ENCODE measurements at regions not wholly inside any gene's neighbourhood (a gene's known extent, or its start where the extent isn't known, plus 50 kb on each side); places are given as distances from the start of the nearest gene placed in this dataset.
"Not testable (repeated sequence)": the region's sequence is repeated elsewhere in the genome, so short reads cannot be mapped to it uniquely, and the experiment has no call there.

DNA sequence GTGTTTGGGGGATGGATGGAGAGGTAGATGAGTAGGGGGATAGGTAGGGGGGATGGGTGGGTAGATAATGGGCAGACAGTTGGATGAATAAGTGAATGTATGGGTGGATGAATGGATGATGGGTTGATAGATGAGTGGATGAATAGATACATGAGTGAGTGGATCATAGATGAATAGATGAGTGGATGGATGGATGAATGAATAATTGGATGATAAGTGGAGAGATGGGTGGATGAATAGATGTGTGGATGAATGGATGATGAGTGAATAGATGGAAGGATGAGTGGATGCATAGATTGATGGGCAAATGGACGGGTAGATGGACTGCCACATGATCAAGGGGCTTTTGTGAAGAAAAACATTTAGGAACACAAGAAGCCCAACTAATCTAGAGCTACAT is 133.3 kb upstream of the F3 start:
- DNase-seq (ENCODE audit: low read depth) = no peak

DNA sequence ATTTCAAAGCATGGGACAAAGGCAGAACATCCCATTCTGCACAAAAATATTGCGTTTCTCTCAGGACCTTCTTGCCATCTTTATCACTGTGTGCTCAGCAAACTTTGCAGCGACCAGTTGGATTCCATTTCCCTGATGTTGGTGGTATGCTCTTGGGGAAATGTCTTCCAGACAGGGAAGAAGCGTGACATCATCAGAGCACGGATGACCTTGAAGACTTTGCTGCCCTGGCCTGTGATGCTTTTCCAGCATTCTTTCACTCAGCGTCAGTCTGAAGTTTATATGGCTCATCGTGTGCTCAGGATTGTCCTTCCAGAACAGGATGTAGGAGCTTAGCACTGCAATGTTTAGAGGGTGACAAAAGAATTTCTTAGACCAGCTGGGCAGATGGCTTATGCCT is 131.4 kb upstream of the F3 start:
- DNase-seq (ENCODE audit: low read depth) = no peak

DNA sequence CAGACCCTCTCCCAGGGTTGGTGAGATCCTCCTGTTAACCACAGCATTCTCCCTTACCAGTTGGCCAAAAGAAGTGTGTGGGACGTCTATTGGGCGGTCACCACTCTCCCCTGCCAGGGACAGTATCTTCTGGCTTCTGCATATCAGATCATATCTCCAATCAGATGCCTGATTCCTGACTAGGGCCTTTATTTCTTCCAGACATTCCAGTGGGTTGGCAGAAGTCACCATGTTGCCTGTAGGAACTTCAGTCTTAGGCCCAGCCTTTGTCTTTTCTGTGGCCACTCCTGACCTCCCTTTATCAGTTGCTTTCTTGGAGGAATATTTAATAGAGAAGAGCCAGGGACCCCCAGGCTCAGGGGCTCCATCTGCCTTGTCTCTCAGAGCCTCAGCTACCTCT is 130.4 kb upstream of the F3 start:
- no peak for DNase-seq (ENCODE audit: low read depth)

DNA sequence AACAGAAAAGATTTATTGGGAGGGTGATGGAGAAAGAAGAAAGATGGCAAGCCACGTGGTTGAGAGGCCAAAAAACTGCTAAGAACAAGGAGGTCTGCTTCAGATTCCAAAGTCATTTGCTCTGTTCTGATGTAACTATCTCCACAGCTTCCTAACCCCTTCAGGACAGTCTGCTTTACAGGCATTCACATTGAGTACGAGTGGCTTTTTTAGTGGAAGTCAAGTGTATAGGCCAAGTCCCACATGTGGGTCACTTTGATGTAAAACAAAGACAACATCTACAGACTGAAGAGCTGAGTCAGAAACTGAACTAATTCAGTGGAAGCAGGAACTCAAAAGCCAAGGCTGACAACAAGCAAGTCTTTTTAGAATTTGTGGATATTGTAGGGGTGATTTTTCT is 128.7 kb upstream of the F3 start:
- DNase-seq (ENCODE audit: low read depth) = no peak

DNA sequence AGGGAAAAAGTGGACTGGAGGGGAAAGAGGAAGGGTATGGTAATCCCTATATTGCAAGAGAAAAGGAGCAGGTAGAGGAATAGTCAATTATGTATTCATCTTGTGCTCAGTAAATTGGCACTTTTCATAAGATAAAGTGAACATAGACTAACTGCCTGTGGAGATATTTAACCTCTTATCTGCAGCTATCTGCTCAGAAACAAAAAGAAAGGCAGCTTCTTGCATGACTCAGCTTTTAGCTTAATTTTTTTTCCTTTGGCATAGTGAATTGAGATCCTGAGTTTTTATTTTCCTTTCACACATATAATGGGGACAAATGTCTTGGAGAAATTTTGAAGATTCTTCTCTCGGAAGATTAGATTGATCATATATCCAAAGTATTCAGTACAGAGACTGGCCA is 127.6 kb upstream of the F3 start:
- DNase-seq (ENCODE audit: low read depth) = no peak

DNA sequence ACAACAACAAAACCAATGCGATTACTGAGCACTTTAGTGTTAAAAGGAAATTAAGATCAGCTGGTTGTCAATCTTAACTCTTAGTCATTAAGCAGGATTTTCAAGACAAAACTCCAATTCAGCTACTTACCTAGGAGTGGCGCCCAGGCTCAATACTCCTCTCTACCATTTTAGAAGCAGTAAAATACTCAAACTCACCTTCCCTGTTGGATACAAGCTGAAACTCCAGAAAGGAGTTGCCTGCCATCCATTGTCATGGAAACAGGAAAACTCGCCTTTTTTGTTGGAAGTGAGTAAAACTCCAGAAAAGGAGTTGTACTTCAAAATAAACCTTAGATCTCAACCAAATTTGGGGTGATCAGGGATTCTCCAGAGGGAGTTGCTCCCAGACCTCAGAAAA is 127.0 kb upstream of the F3 start:
- DNase-seq (ENCODE audit: low read depth) = no peak

DNA sequence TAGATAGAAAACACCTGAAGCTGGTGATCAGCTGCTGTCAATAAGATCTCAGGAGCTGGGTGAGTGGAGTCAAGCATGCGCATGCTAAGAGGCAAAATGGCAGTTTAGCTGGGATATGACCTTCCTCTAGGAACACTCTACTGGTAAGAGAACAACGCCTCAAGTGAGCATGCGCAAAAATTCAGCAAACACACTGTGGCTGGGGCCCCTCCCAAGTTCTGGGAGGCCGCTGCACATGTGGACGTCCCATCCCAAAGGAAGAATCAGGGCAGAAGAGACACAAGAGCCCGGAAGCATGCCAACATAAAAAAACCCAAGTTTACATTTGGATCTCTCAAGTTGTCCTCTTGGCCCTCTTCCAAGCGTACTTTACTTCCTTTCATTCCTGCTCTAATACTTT is 126.3 kb upstream of the F3 start:
- DNase-seq (ENCODE audit: low read depth) = no peak

DNA sequence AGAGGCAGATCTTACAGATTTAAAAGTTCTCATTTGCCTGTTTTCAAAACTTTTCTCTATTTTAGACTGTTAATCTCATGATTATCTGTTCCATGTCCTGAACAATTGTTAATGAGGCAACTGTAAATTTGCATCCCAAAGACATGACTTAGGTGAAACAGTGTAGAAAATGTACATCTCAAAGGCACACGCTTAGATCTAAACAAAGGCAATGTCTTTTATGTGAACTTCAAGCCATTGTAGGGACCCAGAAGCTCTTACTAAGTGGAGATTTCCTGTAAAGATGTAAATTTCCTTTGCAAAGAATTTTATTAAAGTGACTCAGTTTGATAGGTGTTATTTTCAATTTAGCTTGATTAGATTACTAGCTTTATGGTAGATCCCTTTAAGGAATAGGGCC is 125.2 kb upstream of the F3 start:
- DNase-seq (ENCODE audit: low read depth) = no peak

DNA sequence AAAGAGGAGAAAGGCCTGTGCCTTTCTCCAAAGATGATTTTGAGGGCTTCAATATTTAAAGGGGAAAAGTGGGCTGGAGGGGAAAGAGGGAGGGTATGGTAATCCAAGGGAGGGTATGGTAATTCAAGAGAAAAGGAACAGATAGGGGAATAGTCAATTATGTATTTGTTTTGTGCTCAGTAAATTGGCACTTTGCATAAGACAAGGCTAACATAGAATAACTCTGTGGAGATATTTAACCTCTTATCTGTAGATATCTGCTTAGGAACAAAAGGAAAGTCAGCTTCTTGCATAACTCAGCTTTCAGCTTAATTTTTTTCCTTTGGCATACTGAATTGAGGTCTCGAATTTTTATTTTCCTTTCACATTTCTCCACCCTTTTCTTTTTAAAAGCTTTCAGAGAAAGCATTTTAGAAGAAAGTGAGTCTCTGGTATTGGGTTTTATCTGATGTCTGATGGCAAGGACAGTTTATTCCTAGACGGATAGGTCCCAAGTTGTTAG is 119.9 kb upstream of the F3 start:
- DNase-seq (ENCODE audit: low read depth) = no peak

DNA sequence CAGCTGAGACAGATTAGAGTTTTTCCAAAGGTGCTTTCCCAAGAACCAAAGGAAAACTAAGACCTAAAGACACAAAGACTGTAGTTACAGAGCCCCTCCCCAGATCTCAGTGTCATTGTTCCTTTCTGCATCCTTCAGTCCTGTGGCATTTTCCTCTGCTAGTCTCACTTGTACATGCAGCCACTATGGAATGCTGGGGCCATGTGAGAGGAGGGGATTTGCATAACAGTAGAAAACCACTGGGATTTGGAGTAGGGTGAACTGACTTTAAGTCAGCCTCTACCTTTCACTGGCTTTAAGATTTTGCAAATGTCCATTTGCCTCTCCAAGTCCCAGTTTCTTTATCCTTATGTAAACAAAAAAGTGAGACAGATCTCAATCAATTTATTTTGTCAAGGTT is 119.4 kb upstream of the F3 start:
- no peak for DNase-seq (ENCODE audit: low read depth)

DNA sequence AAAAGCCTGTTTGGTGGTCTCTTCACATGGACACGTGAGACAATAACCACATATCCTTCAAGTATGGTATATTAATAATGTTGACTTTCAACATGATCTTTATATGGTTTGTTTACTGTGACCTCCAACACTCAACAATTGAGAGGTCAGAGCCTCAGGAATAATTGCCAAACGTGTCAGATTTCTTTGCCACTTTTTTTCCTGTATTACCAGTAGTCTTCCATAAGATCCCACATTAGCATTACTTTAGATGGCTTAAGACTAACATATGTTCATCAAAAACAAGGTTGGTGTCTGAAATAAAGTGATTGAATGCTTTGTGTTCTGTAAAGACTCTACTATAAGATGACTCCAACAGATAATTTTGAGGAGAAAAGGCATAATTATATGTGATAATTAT is 118.7 kb upstream of the F3 start:
- DNase-seq (ENCODE audit: low read depth) = no peak

DNA sequence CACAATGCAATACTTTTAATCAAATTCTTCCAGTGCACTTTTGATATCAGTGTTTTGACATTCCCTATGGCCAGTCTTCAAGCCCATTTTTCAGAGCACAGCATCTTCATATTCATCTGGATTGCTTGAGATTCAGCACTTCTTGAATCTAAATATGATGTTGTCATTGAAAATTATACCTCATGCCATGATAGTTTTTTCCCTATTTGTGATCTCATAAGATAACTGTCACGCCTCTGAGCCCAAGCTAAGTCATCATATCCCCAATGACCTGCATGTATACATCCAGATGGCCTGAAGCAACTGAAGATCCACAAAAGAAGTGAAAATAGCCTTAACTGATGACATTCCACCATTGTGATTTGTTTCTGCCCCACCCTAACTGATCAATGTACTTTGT is 117.6 kb upstream of the F3 start:
- not testable (repeated sequence) for DNase-seq (ENCODE audit: low read depth)

DNA sequence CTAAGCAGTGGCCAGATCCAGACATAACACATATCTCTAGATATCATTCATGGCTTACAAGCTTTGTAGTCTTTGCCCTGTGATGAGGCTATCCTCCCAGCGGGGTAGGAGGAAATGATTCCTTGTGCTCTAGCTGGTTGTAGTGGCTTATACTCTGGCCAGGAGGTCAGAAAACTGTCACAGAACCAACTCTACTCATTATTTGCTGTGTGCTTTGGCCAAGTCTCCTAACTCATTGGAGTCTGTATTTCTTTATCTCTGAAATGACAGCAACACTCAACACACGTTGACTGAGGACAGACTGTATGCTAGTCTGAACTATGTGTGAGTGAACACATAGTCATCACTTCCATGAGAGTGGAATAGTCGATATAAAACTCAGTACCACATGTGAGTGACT is 116.7 kb upstream of the F3 start:
- no peak for DNase-seq (ENCODE audit: low read depth)

DNA sequence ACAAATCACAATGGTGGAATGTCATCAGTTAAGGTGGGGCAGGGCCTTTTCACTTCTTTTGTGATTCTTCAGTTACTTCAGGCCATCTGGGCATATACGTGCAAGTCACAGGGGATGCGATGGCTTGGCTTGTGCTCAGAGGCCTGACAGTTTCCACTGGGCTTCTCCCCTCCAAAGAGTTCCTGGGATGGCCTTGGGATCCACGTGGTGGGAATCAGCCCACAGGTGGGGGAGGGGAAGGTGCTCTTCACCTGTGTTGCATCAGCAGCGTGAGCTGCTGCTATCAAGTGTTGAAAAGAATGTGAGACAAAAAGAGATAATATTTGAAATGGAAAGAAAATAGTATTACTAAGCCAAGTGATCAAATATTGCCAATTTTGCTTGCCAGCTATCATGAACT is 116.2 kb upstream of the F3 start:
- DNase-seq (ENCODE audit: low read depth) = not testable (repeated sequence)

DNA sequence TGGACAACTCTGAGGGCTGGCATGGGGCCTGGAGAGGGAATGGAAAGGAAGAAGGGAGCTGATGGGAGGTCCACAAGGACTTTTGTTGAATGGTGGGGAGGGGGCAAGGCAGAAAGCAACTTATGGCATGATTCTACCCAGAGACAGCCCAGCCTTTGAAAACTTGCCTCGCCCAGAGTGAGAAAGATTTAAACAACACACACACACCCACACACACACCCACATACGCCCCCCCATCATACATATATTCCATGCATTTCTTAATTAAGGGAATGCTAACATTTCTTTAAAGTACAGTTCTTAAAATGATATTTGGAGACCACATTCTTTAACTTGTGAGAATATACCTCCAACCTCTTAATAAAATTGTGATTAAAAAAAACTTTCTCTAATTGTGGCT is 115.4 kb upstream of the F3 start:
- DNase-seq (ENCODE audit: low read depth) = no peak

DNA sequence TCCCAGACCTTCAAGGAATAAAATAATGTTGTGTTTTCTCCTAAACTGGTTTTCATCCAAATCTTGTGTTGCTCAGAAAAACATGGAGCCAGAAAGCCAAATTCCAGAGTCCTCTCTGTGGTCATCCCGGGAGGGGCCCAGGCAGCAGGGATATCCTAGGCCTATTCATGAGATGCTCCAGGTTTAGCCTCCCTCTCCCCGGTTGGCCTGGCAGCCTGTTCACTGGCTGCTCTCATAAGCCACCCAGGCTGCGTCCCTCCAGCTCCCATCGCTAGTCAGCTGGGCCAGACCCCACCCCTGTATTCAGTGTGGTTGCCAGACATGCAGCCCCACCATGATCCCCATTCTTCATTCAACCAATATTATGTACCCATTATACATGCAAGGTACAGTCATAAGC is 113.4 kb upstream of the F3 start:
- no peak for DNase-seq (ENCODE audit: low read depth)

DNA sequence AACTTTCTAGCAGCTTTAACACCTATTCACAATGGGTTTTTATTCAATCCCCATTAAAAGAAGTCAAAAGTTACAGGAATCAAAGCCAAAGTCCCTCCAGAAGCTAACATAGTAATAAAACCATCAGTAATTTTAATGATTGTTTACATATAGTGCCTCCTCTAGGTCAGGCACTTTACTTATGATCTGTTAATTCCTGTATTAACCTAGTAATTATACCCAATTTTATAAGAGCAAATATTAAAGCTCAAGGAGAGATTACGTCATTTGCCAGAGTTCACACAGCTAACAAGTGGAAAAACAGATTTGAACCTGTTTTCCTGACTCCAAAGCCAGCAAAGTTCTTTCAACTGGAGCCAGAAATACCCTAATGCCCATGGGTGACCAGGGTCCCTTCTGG is 112.9 kb upstream of the F3 start:
- no peak for DNase-seq (ENCODE audit: low read depth)

DNA sequence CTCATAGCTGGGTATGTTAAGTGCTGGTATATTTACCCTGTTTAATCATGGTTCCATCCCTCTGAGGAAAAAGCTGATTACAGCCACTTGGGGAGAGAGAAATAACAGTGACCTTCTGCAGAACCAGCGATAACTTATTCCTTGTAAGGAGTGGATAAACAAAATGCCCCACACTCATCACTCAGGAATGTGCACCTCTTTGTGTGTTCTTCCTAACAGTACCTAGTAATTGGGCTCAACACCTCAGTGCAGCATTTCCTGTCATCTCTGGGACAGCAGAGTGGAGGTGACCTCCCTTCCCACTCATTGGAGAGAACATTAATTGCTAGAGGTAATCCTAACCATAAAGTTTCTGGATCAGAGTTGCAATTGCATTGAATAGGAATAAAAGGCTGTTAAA is 112.5 kb upstream of the F3 start:
- DNase-seq (ENCODE audit: low read depth) = no peak

DNA sequence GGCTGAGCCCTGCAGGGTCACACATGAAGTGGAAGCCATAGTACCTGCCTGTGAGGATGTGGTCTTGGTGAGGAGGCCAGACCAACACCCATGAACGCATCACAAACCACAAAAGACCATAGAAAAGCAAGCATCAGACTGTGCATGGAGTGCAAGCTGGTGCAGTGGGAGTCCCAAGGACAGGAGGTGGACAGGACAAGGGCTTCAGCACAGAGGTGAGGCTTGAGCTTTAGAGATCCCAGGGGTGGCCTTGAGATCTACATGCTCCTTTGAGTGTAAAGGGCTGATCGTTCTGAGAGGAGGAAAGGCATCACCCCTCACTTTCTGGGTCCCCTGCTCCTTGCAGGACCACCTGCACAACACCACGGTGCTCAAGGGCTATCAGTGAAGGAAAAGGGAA is 111.9 kb upstream of the F3 start:
- DNase-seq (ENCODE audit: low read depth) = no peak

DNA sequence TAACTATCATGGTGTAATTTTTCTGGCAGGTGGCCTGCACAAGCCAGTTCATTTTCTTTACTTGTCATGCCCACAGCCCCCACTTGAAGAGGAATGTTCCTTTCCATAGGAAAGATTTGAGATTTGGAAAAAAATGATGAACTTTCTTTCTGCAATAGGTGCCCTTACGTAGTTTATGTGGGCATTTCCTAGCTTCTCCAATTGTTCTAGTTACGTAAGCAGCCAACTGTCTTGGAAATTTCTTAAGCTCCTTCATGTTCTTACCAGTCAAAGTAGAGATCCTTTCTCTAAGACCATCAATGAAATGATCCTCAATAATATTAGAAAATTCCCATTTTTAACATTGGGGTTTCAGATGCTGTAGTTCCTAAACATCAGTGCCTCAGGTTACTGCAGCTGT is 109.5 kb upstream of the F3 start:
- DNase-seq (ENCODE audit: low read depth) = no peak

DNA sequence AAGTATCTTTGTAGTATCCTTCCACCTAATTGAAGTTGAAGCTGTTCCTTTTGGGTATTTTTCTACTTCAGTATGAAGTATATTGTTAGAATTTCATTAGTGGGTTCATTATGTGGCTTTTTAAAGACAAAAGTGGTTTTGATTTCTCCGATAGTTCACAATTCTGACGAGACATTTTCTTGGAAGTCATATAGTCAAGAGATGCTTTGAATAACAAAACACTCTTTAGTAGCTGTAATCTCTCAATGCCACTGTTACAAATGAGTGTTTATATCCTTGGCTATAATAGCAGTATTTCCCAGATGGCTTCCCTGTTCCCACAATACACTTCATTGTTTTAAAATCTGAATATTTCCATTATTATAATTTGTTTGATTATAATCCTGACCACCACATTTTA is 108.7 kb upstream of the F3 start:
- no peak for DNase-seq (ENCODE audit: low read depth)

DNA sequence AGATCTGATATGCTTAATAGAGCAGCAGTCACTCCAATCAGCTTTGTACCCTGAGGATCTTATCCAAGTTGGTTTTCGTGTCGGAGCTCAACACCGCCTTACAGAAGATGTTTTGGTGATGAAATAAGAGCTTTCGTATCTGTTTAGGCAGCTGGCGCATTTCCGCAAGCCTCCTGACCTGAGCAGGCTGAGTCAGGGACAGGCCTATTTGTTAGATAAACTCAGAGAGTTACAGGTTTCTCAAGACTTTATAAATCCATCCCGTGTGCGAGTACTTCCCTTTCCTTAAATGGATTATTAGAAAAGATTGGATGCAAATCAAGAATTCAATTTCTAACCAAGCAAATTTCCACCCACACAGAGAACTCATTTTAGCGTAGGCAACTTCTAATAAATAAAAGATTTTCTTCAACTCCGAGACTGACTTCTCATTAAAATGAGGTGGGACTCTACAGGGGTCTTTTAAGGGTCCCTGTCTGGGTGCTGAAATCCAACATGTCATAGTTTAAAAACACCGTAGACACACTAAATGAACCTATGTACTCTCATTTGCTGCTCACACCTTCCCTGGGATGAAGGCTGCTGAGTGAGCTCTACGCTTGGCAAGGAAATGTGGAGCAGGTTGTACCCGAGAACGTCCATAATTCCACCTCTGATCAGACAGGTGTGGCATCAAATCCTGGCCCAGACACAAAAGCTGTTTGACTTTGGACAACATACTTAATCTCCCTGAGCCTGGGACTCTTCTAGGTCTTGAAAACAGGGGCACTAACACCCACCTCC is 106.9 kb upstream of the F3 start:
- no peak for DNase-seq (ENCODE audit: low read depth)

DNA sequence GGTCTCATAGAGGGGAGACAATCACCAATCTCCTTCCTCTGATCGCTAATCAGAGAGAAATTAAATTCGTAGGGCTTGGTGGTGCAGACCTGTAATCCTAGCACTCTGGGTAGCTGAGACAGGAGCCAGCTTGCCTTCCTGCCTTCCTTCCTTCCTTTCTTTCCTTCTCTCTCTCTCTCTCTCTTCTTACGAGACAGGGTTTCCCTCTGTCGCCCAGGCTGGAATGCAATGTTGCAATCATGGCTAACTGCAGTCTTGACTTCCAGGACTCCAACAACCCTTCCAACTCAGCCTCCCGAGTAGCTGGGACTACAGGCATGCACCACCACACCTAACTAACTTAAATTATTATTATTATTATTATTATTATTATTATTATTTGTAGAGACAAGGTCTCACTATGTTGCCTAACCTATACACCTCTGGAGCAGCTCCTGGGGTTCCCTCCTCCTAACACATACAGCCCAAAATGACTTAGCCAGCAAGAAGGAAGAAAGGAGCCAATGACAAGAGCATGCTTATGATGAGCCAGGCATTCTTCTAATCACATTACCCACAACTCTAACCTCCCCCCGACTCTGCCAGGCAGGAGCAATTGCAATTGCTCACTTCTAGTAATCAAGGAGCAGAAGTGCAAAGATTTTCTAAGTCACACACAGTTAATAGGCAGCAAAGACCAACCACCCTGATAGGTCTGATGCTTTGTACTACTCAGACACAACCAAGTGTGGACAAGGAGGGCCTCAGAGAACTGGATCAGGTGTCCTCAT is 105.4 kb upstream of the F3 start:
- no peak for DNase-seq (ENCODE audit: low read depth)

All from forelimb muscle (tissue), 1 donor.